Tibial nerve (tissue), 3 donors: ENCODE measurements at regions not wholly inside any gene's neighbourhood (a gene's known extent, or its start where the extent isn't known, plus 50 kb on each side); places are given as distances from the start of the nearest gene placed in this dataset.

ENCODE experiments used
- CTCF ChIP-seq, 5 experiments: fragments of 200-600 bp in 3 of 5; fragments of 450-650 bp in 2 of 5; sonication (generic) in 3 of 5; IDR thresholded peaks; one replicate each; pipeline ENCODE4 v1.5.1; 2016 to 2019; ENCODE audit warnings: antibody characterized with exemption in 5 of 5, mild to moderate bottlenecking in 3 of 5, moderate library complexity in 2 of 5
- POLR2A ChIP-seq, 2 donors: fragments of 450-650 bp; IDR thresholded peaks; one replicate each; pipeline ENCODE4 v1.6.1; 2017; ENCODE audit warnings: antibody characterized with exemption in 2 of 2, mild to moderate bottlenecking in 2 of 2, moderate library complexity in 2 of 2

- TF ChIP-seq POLR2A (IDR thresholded peaks at IDR 0.05): no peak
- no peak for TF ChIP-seq CTCF (IDR thresholded peaks at IDR 0.05)
Observed at GRCh38 chr6:37103169-37104039, 66.5 kb upstream of the PIM1 start.
